NCI-H748 (cell line): ENCODE measurements at regions not wholly inside any gene's neighbourhood (a gene's known extent, or its start where the extent isn't known, plus 50 kb on each side); places are given as distances from the start of the nearest gene placed in this dataset.

ENCODE experiments used
- DNase-seq: peaks from one replicate; lab custom pipeline; 2025; ENCODE audit not compliant: unreplicated experiment; lab: John Stamatoyannopoulos, UW

DNA sequence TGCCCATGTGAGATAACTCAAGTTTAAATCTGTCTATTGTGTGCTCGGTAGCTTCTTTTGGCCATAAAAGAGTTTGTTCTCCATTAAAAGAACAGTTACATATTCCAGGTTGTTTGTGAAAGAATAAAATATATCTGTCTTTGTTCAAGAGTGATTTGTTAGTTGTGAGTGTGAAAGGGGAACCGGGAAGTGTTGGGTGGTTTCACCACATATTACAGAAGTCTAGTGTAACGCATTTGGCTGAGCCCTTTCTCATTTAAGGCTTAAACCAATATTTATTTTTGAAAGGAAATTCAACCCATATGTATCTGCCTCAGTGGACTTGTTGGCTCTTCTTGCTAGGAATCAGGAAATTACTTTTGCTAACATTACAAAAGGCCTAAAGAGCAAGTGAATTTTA, 54.1 kb upstream of the DMRTA1 start:
- no peak for DNase-seq

DNA sequence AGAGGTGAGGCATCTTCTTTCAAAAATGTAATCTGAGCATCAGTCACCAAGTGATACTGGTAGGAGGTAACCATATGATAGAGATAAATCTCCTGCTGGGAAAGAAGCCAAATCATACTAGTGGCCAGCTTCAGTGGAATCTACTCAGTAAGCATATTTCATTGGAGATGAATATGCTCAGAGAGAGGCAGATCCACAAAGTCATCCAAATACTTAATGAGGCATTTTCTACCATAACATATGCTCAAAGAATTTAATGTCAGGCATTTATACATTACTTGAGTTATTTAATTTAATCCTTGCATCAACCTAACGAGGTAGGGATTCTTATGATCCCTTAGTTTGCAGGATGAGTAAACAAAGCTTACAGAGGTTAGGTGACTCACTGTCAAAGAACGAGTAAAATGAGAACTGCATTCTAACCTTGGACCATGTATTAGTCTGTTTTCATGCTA, 50.9 kb upstream of the DMRTA1 start:
- no peak for DNase-seq
